Cardiac fibroblast (primary cell): ENCODE measurements at regions not wholly inside any gene's neighbourhood (a gene's known extent, or its start where the extent isn't known, plus 50 kb on each side); places are given as distances from the start of the nearest gene placed in this dataset.
"Not testable (repeated sequence)": the region's sequence is repeated elsewhere in the genome, so short reads cannot be mapped to it uniquely, and the experiment has no call there.

Source experiments
- DNase-seq, 2 donors: peaks; one replicate each; pipeline versions ENCODE4 v3.0.0 to v3.0.0-alpha.2; 2010; ENCODE audit warnings: low read depth in 2 of 2
- H3K4me3 ChIP-seq, 2 donors: replicated peaks in 1 of 2; 1 replicate in 1 of 2; 2 replicates in 1 of 2; pipeline ENCODE4 v1.5.1; 2011; ENCODE audit warnings: low read depth in 2 of 2, low read length in 2 of 2, mild to moderate bottlenecking in 2 of 2, moderate library complexity in 1 of 2
- CTCF ChIP-seq: IDR thresholded peaks from one replicate; pipeline ENCODE4 v1.5.1; 2011; ENCODE audit warnings: low read depth, mild to moderate bottlenecking, low read length, inconsistent platforms

GRCh38 chr15:98342911-98343310 is 305.4 kb upstream of the IGF1R start:
- no peak overlapping the region for H3K4me3 ChIP-seq
- no peak for TF ChIP-seq CTCF
- no peak for DNase-seq

- no peak for TF ChIP-seq CTCF
- no peak for DNase-seq
Measured at GRCh38 chr15:98344591-98344990, 303.7 kb upstream of the IGF1R start.

GRCh38 chr15:98347001-98347400 is 301.3 kb upstream of the IGF1R start:
- no peak for DNase-seq
- no peak for TF ChIP-seq CTCF
- H3K4me3 ChIP-seq: no peak overlapping the region

More at GRCh38 chr15:98344591-98344990, 303.7 kb upstream of the IGF1R start:
- no peak overlapping the region for H3K4me3 ChIP-seq

- no peak overlapping the region for H3K4me3 ChIP-seq
- no peak for DNase-seq
- TF ChIP-seq CTCF: no peak
Measured at GRCh38 chr15:98347866-98348265, 300.5 kb upstream of the IGF1R start.

- TF ChIP-seq CTCF: no peak
- DNase-seq: no peak
Measured at GRCh38 chr15:98350276-98350675, 298.1 kb upstream of the IGF1R start.

GRCh38 chr15:98358274-98358673 is 290.1 kb upstream of the IGF1R start:
- H3K4me3 ChIP-seq, DNase-seq: not testable (repeated sequence)

More at GRCh38 chr15:98350276-98350675, 298.1 kb upstream of the IGF1R start:
- H3K4me3 ChIP-seq: no peak overlapping the region

- TF ChIP-seq CTCF: no peak
- DNase-seq: no peak
- H3K4me3 ChIP-seq: no peak overlapping the region
Measured at GRCh38 chr15:98358971-98359370, 289.4 kb upstream of the IGF1R start.
